HCT116 (cell line): ENCODE measurements at regions not wholly inside any gene's neighbourhood (a gene's known extent, or its start where the extent isn't known, plus 50 kb on each side); places are given as distances from the start of the nearest gene placed in this dataset.

ENCODE experiments used
- CEBPB ChIP-seq: IDR thresholded peaks from 2 replicates; pipeline ENCODE4 v1.6.1; 2012; ENCODE audit warnings: low read depth
- POLR2A ChIP-seq: IDR thresholded peaks from 2 replicates; pipeline ENCODE4 v1.7.0; 2011; ENCODE audit warnings: borderline replicate concordance; ENCODE audit not compliant: insufficient read depth, insufficient read length; ENCODE audit errors: extremely low read depth
- RAD21 ChIP-seq: IDR thresholded peaks from 2 replicates; pipeline ENCODE4 v1.6.1; 2012; ENCODE audit warnings: low read depth, mild to moderate bottlenecking
- SP1 ChIP-seq: IDR thresholded peaks from 2 replicates; pipeline ENCODE4 v1.6.1; 2012; ENCODE audit warnings: low read depth
- YY1 ChIP-seq: IDR thresholded peaks from 2 replicates; pipeline ENCODE4 v1.6.1; 2011; ENCODE audit warnings: low read length, low read depth, moderate library complexity, mild to moderate bottlenecking; ENCODE audit not compliant: insufficient replicate concordance; ENCODE audit errors: extremely low read depth
- TF ChIP-seq, protein P1 (sequence below), 3 experiments: fragments of 200-600 bp in 1 of 3; sonication (generic) in 1 of 3; IDR thresholded peaks in 2 of 3; conservative IDR thresholded peaks in 1 of 3; 2 replicates each; pipeline ENCODE4 v1.5.1; 2012 to 2017; ENCODE audit warnings: low read depth in 2 of 3, low read length in 2 of 3, antibody characterized with exemption in 1 of 3, borderline replicate concordance in 1 of 3, control low read depth in 1 of 3, mild to moderate bottlenecking in 1 of 3, mixed read lengths in 1 of 3, mixed run types in 1 of 3, moderate library complexity in 1 of 3; ENCODE audit not compliant: insufficient read depth in 1 of 3
- TF ChIP-seq, protein P2 (sequence below): IDR thresholded peaks from 2 replicates; pipeline ENCODE4 v1.6.1; 2011; ENCODE audit warnings: mild to moderate bottlenecking, low read length, moderate library complexity; ENCODE audit not compliant: insufficient replicate concordance; ENCODE audit errors: extremely low read depth
- TF ChIP-seq, protein P3 (sequence below): IDR thresholded peaks from 2 replicates; pipeline ENCODE4 v1.6.1; 2012; ENCODE audit warnings: low read depth

- TF ChIP-seq, protein P1, sequence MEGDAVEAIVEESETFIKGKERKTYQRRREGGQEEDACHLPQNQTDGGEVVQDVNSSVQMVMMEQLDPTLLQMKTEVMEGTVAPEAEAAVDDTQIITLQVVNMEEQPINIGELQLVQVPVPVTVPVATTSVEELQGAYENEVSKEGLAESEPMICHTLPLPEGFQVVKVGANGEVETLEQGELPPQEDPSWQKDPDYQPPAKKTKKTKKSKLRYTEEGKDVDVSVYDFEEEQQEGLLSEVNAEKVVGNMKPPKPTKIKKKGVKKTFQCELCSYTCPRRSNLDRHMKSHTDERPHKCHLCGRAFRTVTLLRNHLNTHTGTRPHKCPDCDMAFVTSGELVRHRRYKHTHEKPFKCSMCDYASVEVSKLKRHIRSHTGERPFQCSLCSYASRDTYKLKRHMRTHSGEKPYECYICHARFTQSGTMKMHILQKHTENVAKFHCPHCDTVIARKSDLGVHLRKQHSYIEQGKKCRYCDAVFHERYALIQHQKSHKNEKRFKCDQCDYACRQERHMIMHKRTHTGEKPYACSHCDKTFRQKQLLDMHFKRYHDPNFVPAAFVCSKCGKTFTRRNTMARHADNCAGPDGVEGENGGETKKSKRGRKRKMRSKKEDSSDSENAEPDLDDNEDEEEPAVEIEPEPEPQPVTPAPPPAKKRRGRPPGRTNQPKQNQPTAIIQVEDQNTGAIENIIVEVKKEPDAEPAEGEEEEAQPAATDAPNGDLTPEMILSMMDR (IDR thresholded peaks at IDR 0.05 in 2 of 3, conservative IDR thresholded peaks at IDR 0.05 in 1 of 3; ENCODE audit: borderline replicate concordance in 1 of 3, insufficient read depth in 1 of 3, low read depth in 2 of 3, low read length in 2 of 3): no peak
- TF ChIP-seq, protein P2, sequence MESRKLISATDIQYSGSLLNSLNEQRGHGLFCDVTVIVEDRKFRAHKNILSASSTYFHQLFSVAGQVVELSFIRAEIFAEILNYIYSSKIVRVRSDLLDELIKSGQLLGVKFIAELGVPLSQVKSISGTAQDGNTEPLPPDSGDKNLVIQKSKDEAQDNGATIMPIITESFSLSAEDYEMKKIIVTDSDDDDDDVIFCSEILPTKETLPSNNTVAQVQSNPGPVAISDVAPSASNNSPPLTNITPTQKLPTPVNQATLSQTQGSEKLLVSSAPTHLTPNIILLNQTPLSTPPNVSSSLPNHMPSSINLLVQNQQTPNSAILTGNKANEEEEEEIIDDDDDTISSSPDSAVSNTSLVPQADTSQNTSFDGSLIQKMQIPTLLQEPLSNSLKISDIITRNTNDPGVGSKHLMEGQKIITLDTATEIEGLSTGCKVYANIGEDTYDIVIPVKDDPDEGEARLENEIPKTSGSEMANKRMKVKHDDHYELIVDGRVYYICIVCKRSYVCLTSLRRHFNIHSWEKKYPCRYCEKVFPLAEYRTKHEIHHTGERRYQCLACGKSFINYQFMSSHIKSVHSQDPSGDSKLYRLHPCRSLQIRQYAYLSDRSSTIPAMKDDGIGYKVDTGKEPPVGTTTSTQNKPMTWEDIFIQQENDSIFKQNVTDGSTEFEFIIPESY: no peak
- TF ChIP-seq, protein P3, sequence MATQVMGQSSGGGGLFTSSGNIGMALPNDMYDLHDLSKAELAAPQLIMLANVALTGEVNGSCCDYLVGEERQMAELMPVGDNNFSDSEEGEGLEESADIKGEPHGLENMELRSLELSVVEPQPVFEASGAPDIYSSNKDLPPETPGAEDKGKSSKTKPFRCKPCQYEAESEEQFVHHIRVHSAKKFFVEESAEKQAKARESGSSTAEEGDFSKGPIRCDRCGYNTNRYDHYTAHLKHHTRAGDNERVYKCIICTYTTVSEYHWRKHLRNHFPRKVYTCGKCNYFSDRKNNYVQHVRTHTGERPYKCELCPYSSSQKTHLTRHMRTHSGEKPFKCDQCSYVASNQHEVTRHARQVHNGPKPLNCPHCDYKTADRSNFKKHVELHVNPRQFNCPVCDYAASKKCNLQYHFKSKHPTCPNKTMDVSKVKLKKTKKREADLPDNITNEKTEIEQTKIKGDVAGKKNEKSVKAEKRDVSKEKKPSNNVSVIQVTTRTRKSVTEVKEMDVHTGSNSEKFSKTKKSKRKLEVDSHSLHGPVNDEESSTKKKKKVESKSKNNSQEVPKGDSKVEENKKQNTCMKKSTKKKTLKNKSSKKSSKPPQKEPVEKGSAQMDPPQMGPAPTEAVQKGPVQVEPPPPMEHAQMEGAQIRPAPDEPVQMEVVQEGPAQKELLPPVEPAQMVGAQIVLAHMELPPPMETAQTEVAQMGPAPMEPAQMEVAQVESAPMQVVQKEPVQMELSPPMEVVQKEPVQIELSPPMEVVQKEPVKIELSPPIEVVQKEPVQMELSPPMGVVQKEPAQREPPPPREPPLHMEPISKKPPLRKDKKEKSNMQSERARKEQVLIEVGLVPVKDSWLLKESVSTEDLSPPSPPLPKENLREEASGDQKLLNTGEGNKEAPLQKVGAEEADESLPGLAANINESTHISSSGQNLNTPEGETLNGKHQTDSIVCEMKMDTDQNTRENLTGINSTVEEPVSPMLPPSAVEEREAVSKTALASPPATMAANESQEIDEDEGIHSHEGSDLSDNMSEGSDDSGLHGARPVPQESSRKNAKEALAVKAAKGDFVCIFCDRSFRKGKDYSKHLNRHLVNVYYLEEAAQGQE: no peak
- no peak for TF ChIP-seq YY1
- no peak for TF ChIP-seq RAD21
- TF ChIP-seq POLR2A: no peak
- no peak for TF ChIP-seq SP1
- no peak for TF ChIP-seq CEBPB
These were observed 107.2 kb downstream of the COPS8 start for GRCh38 chr2:237192881-237193280.
